ENCODE measurements at regions not wholly inside any gene's neighbourhood (a gene's known extent, or its start where the extent isn't known, plus 50 kb on each side); places are given as distances from the start of the nearest gene placed in this dataset.

GRCh38 chr13:105982219-105982930 is 553.1 kb downstream of the EFNB2 start:
- no peak for DNase-seq (ENCODE audit: low spot score)

DNA sequence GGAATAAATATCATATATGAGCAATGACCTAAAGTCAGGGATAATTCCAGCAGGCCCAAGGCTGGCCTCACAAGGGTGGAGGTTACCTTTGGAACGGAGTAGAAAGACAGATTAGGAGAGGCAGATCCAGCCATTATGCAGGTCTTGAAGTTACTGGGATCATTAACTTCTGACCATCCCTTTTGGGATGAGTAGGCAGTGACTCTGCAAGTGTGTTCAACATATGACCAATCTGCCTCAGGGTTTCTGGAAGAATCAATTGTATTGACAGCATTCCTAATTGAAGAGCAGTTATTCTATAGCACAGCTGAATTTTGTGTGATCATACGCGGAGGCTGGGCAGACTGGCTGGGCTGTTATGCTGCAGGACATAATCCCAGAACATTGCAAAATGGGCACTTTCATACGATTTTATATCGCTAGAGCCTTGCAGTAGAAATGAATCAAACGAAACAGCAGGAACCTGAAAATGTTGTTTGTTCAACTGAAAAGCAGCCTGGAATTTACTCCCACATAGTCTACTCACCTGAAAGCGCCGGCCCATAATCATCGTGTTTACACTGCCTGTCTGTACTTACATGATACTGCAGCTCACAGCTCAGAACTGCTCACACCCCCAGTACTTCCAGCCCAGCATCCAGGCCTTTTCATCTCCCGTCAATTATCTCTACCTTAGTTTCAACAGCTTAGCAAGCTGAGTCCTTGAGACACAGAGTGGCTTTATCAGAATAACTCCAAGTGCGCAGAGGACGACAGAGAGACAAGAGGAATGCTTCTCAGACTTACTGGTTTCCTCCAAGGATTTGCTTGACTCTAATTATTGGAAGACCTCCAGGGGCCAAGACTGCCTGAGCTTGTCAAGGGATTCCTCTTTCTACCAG is 556.1 kb downstream of the EFNB2 start:
- intact Hi-C loops (cut with DNase I) = no loop called here
- DNase-seq (ENCODE audit: low spot score) = no peak

More at GRCh38 chr13:105982219-105982930, 553.1 kb downstream of the EFNB2 start:
- intact Hi-C loops (cut with DNase I) = no loop called here

DNA sequence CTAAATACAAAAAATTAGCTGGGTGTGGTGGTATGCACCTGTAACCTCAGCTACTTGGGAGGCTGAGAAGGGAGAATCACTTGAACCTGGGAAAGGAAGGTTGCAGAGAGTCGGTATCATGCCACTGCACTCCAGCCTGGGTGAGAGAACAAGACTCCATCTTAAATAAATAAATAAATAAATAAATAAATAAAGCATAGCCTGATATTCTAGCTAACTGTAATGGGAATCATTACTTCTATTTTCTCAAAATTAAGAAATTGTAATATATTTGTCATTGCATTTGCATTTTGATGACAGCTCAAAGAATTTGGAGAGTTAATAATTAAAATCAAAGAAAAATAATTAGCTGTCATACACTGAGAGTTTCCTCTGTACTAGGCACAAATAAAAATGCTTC is 561.1 kb downstream of the EFNB2 start:
- intact Hi-C loops (cut with DNase I) = no loop called here
- no peak for DNase-seq (ENCODE audit: low spot score)

GRCh38 chr13:105972811-105973590 is 562.5 kb downstream of the EFNB2 start:
- intact Hi-C loops (cut with DNase I) = no loop called here

GRCh38 chr13:105972306-105972721 is 563.1 kb downstream of the EFNB2 start:
- no peak for DNase-seq (ENCODE audit: low spot score)
- intact Hi-C loops (cut with DNase I) = no loop called here

More at GRCh38 chr13:105972811-105973590, 562.5 kb downstream of the EFNB2 start:
- no peak for DNase-seq (ENCODE audit: low spot score)

DNA sequence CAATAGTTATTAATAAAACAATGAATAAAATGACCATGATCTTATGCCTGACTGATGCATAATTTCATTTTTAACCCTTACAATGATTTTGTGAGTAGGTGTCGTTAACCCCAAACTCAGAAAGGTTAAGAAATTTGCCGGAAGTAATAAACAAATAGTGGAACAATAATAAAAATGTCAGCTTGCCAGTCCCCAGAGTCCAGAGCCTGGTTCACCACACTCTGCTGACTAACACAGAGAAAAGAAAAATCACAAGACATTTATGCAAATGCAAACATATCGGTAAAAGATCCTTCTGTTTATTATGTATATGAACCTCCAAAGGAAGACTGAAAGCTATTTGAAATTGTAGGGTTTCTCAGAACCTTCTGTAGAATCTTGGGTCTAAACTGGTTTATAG is 563.7 kb downstream of the EFNB2 start:
- DNase-seq (ENCODE audit: low spot score) = no peak
- intact Hi-C loops (cut with DNase I) = loop anchor here in 1 of 2 donors (2.0 kb wide), 1 partner anchor 67 kb away; no protein-coding TSS in a partner anchor

- no peak for DNase-seq (ENCODE audit: low spot score)
- intact Hi-C loops (cut with DNase I) = loop anchor here in 1 of 2 donors (2.0 kb wide), 1 partner anchor 67 kb away; no protein-coding TSS in a partner anchor
Measured at GRCh38 chr13:105971312-105971711, 564.1 kb downstream of the EFNB2 start.

DNA sequence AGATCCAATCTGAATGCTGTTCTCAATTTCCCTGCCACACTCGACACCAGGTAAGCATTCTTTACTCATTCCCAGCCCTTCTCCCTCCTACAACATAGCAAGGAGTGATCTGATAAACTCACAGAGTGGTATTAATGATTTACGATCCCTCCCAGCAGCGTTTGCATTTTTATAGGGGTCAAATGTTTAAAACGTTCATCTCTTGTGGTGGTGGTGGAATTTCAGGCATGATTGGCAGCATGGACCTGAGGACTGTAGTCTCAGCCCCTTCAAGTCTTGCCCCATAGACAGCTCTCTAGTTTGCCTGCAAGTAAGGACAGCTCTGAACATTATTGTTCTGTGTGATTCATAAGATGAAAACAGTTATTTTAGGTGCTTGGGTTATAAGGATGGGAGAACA is 565.7 kb downstream of the EFNB2 start:
- DNase-seq (ENCODE audit: low spot score) = no peak
- intact Hi-C loops (cut with DNase I) = loop anchor here in 1 of 2 donors (2.0 kb wide), 1 partner anchor 69 kb away; no protein-coding TSS in a partner anchor

GRCh38 chr13:105965910-105966309 is 569.6 kb downstream of the EFNB2 start:
- DNase-seq (ENCODE audit: low spot score) = no peak
- intact Hi-C loops (cut with DNase I) = no loop called here

DNA sequence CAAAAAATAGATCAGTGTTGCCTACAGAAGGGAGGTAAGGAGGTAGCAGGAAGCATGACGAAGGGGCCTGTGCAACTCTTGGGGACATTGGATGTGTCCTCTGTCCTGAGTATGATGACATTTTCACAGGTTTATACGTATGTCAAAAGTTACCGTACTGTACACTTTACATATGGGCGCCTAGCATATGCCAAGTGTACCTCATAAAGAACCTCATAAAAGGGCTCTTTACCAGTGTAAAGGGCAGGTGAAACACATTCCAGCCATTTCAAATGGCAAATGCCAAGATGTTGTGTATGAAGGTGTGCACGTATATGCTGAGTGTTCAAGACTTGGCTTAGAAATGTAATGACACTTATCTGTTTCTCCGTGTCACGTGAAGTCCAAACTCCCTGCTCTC is 573.4 kb downstream of the EFNB2 start:
- intact Hi-C loops (cut with DNase I) = no loop called here
- no peak for DNase-seq (ENCODE audit: low spot score)

GRCh38 chr13:105961438-105961837 is 574.0 kb downstream of the EFNB2 start:
- no peak for DNase-seq (ENCODE audit: low spot score)
- intact Hi-C loops (cut with DNase I) = no loop called here

GRCh38 chr13:105960326-105960725 is 575.1 kb downstream of the EFNB2 start:
- no peak for DNase-seq (ENCODE audit: low spot score)
- intact Hi-C loops (cut with DNase I) = no loop called here

DNA sequence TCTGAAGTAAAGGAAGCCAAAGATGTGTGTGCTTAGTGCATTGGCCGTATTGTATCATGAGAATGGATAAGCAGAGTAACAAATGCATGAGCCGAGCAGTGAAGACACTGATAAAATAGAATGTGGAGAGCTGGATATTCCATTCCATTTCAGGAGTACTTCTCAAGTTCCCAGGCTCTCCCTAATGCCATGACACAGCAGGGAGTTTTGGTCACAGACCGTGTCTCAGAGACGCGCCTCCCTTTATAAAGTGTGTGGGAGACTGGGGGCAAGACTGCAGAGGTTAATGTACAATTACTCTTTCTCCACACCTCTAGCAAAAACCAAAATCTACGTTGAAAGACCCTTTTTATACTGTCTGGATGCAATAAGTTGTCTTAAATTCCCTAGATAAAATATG is 575.6 kb downstream of the EFNB2 start:
- DNase-seq (ENCODE audit: low spot score) = no peak
- intact Hi-C loops (cut with DNase I) = no loop called here

- intact Hi-C loops (cut with DNase I) = no loop called here
- DNase-seq (ENCODE audit: low spot score) = no peak
Measured at GRCh38 chr13:105957769-105958438, 577.6 kb downstream of the EFNB2 start.

- no peak for DNase-seq (ENCODE audit: low spot score)
- intact Hi-C loops (cut with DNase I) = no loop called here
Measured at GRCh38 chr13:105956921-105957320, 578.5 kb downstream of the EFNB2 start.

- intact Hi-C loops (cut with DNase I) = no loop called here
- no peak for DNase-seq (ENCODE audit: low spot score)
Measured at GRCh38 chr13:105952973-105953290, 582.5 kb downstream of the EFNB2 start.

GRCh38 chr13:105952233-105952972 is 583.1 kb downstream of the EFNB2 start:
- intact Hi-C loops (cut with DNase I) = no loop called here
- no peak for DNase-seq (ENCODE audit: low spot score)

GRCh38 chr13:105948143-105948542 is 587.3 kb downstream of the EFNB2 start:
- intact Hi-C loops (cut with DNase I) = no loop called here
- no peak for DNase-seq (ENCODE audit: low spot score)

DNA sequence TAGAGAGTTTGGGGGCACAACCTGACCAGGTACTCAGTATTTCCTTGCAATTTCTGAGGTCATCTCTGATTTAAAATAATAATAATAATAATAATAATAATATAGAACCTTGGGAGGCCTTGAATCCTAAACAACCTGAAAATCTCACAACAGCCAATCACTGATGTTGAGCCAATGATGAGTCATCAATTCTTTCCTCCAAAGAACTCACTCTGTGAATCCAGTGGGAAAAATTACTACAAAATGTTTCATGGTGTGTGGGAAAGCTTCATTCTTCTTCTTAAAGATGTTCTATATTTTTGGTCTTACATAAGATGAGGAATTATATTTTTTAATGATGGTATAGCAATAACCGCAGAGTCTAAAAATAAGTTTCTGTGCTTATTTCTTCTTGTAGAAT is 594.6 kb downstream of the EFNB2 start:
- intact Hi-C loops (cut with DNase I) = no loop called here
- DNase-seq (ENCODE audit: low spot score) = no peak

All from posterior vena cava (tissue), 2 donors.